ENCODE measurements at regions not wholly inside any gene's neighbourhood (a gene's known extent, or its start where the extent isn't known, plus 50 kb on each side); places are given as distances from the start of the nearest gene placed in this dataset.
"Not testable (repeated sequence)": the region's sequence is repeated elsewhere in the genome, so short reads cannot be mapped to it uniquely, and the experiment has no call there.

DNA sequence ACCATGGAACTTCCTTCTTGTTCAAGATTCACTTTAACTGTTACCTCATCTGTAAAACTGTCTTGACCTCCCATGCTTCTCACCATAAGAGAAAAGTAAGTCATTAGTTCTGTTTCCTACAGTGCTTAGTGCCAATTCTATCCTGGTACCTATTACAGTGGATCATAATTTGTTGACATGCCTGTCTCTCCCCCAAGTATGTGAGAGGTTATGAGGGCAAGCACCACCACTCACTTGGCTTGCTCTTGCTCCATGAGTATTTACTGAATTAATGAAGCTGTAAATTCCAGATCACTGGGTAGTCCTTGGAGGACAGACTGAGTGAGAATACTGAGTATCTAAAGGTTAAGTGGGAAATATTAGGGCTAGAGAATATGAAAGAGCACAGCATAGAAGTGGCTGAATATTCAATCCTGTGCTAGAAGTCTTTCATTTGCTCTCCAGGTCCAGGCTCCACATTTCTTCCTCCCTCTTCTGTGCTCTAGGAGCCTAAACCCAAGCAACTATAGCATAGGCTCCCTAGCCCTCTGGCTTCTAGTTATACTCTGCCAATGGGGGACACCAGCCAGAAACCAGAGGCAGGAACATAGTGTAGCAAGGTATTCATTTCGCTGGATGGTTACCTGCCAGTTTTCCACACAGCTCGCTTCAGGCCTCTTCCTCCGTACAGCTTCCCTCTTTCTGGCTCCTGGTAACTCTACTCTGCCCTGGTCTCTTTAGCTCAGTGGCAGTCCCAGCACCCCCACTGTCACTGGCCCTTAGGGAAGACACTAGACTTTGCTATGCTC, 118.2 kb upstream of the SLC5A12 start:
- DNase-seq (ENCODE audit: low read depth): no peak

- peak; percentile 4 for DNase-seq (ENCODE audit: low read depth)
Measured at GRCh38 chr11:26841818-26842473, 120.1 kb upstream of the SLC5A12 start.

DNA sequence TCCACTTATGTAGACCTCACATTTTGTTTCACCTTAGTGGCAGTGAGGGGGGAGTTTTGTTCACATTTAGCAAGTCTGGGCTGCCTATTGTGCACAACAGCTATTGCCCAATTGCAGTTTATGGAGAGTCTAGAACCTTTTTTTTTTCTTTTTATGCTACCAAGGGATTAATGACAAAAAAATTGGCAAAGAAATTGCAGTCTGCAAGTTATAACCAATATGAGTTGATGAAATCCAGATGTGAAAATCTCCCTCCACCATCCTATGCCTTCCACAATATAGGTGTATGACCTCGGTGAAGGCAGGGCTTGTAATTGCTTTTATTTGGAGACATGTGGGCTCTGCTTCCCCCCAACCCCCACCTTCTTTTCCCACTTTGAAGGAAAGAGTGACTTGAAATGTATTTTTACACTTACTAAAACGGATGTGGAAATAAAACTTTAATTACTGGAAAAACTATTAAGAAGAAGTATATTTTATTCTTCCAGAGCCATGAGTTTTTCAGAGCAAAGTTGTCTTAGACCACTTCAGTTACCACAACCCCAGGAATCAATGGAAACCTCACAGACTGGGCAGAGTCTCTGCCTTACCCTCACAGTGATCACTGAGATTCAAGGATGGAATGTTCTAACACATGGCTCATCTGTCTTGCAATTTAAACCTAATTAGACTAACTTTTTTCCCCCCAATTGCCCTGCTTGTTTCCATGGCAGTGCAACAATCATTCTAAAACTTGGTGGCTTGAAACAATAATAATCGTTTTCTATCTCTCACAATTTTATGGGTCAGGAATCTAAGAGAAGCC, 120.8 kb upstream of the SLC5A12 start:
- no peak for DNase-seq (ENCODE audit: low read depth)

DNA sequence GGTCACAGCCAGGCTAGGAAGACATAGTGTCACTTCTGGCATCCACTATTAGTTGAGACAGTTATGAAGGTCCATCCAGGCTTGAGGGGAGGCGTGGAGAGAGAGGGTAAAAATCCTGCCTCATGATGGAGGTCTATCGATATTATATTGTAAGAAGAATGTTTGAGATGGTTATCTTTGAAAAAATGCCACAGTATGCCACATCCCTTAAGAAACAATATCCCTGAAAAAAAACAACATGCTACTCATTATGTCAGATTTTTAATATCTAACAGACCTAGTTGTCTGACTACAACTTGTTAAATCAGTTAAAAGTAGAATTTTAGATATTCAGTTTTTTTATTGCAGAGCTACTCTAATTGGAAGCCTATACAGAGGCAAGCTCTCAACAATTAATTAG, 121.7 kb upstream of the SLC5A12 start:
- DNase-seq (ENCODE audit: low read depth): no peak

- DNase-seq (ENCODE audit: low read depth): no peak
Measured at GRCh38 chr11:26844963-26845362, 123.1 kb upstream of the SLC5A12 start.

DNA sequence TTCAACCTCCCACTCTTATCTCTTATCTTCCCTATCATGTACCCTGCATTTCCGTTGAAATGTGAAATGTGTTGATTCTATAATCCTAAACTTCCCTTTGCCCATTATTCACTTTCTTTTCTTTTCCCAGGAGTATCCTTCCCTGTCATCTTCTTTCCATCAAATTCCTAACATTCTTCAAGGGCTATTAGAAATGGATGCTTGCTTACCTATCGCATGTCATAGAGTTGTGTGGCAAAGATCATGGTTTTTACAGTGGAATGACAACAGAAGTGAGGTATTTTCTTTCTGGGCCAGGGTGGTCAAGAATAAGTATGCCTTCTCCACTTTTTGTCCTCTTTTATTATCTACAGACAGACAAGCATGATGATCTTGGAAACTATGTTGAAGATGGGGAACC, 124.4 kb upstream of the SLC5A12 start:
- DNase-seq (ENCODE audit: low read depth): no peak

- DNase-seq (ENCODE audit: low read depth): no peak
Measured at GRCh38 chr11:26847459-26847858, 125.6 kb upstream of the SLC5A12 start.

GRCh38 chr11:26847977-26848376, 126.1 kb upstream of the SLC5A12 start:
- DNase-seq (ENCODE audit: low read depth): no peak

- no peak for DNase-seq (ENCODE audit: low read depth)
Measured at GRCh38 chr11:26849036-26849435, 127.2 kb upstream of the SLC5A12 start.

GRCh38 chr11:26851291-26851690, 129.4 kb upstream of the SLC5A12 start:
- DNase-seq (ENCODE audit: low read depth): no peak

DNA sequence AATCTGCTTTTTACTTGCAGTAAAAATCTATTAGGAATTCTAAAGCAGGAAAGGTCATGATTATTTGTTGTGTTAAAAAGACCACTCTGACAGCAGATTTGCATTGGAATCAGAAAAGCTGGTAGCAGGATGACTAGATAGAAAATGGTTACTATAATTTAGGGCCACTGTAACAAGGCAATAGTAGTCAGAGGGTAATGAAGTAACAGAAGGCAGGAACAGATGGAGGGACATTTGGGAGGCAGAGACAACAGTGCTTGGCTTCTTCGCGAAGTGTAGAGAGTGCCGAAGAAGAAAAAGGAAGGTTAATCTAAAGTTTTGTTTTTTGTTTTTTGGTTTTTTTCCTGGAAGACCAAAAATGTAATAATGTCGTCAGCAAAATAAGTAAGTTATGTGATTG, 129.8 kb upstream of the SLC5A12 start:
- DNase-seq (ENCODE audit: low read depth): no peak

- DNase-seq (ENCODE audit: low read depth): no peak
Measured at GRCh38 chr11:26858098-26858497, 135.8 kb upstream of the FIBIN start.

GRCh38 chr11:26859416-26859815, 134.5 kb upstream of the FIBIN start:
- no peak for DNase-seq (ENCODE audit: low read depth)

DNA sequence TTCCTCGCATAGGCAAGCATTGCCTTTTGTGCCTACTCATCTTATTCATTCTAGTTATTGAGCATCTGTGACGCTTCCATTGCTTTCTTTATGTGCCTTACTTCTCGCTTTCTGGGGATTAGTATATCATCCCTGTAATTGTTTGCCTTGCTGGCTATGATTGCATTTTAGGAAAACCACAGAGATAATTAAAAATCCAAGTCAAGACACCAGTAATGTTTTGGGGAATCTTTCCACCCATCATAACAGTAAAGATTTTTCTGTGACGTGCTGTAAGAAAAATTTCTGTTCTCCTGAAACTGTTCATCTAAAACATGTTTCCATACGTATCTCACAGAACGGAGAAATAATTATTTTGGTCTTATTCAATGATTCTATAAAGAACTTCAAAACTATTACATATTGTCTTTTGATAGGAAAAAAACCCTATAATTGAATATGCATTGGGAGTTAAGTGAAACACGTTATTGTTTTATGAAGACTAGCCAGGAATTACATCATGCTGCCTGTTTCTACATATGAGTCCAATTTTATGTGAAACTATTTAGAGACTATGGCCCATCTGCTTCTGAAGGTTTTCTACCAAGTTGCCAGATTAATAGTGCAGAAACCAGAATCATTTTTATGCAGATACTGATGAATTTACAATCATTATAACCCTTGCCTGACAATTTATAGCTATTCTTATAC, 133.7 kb upstream of the FIBIN start:
- DNase-seq (ENCODE audit: low read depth): no peak

- DNase-seq (ENCODE audit: low read depth): no peak
Measured at GRCh38 chr11:26860895-26861294, 133.0 kb upstream of the FIBIN start.

DNA sequence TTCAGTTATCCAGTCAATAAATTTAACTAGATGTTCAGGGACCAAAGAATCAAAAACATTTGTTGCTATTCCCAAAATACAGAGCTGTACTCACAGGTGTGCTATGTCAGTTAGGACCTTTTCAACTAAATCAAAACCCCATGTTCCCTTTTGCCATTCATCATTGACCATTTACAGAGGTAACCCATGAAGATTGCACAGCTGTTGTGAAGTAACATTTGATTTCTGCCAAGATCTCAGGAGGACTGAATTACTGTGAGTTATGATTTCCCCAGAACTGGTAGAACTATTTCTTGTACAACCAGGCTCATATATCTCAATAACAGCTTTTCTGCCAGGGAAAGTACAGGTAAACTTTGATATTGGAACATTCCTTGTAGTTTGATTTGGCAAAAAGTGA, 131.1 kb upstream of the FIBIN start:
- DNase-seq (ENCODE audit: low read depth): no peak

DNA sequence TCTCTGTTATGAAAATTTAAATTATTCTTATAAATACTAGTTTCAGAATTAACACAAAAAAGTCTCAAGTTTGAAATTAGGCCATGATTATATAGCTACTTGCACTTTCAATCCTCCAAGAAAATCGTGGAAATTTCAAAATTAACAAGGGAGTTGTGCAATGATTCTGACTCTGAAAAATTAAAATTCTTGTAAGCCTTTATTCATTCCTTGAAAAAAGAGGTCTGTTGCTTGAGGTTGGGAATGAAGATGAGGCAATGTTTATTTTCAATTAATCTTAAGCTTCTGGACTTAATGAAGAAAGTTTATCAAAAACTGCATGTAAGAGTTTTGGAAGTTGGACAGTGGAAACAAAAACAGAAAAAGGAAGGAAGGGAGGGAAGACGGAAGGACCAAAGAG, 128.2 kb upstream of the FIBIN start:
- no peak for DNase-seq (ENCODE audit: low read depth)

- DNase-seq (ENCODE audit: low read depth): no peak
Measured at GRCh38 chr11:26867286-26867685, 126.6 kb upstream of the FIBIN start.

DNA sequence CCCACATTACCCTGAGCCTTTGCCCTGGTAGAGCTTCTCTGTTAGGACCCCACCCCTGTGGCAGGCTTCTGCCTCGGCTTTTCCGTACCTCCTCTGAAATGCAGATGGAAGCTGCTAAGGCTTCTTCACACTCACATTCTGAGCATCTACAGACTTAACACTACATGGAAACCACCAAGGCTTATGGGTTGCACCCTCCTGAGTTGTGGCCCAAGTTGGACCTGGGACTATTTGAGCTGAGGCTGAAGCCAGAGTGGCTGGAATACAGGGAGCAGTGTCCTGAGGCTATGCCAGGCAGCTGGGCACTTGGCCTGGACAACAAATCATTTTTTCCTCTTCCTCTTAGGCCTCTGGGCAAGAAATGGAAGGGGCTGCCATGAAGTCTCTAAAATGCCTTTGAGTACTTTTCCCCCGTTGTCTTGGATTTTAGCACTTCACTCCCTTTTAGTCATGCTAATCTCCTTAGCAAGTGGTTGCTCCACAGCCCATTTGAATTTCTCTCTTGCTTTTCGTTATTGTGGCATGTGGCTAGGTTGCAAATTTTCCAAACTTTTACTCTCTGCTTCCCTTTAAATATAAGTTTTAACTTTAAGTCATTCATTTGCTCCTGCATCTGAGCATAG, 114.8 kb upstream of the FIBIN start:
- DNase-seq (ENCODE audit: low read depth): no peak

- DNase-seq (ENCODE audit: low read depth): not testable (repeated sequence)
Measured at GRCh38 chr11:26882363-26882880, 111.5 kb upstream of the FIBIN start.

DNA sequence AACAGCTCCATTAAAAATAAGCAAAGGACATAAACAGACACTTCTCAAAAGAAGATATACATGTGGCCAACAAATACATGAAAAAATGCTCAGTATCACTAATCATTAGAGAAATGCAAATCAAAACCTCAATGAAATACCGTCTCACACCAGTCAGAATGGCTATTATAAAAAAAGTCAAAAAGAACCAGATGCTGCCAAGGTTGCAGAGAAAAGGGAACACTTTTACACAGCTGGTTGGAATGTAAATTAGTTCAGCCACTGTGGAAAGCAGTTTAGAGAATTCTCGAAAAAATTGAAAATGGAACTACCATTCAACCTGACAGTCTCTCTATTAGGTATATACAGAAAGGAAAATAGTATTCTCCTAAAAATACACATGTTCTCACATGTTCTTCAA, 102.4 kb upstream of the FIBIN start:
- DNase-seq (ENCODE audit: low read depth): no peak

DNA sequence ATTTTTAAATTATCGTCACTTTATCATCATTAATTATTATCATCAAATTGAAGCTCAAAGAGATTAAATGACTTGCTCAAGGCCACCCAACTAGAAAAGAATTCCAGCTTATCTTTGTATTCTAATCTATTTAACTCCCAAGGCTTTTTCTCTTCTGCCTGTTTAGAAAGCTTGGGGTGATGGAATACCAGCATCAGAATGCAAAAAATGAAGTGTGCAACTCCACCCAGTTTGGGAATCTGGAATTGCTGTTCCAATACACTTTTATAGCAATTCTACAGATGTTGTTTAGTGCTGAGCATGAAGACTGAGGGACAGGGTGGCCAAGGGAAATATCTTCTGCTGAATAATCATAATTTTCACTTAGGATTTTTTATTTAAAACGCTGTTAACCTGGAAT, 97.2 kb upstream of the FIBIN start:
- DNase-seq (ENCODE audit: low read depth): no peak

Measured in ELR (cell line).